Retinal pigment epithelial cell (primary cell): ENCODE measurements at regions not wholly inside any gene's neighbourhood (a gene's known extent, or its start where the extent isn't known, plus 50 kb on each side); places are given as distances from the start of the nearest gene placed in this dataset.

ENCODE experiments used
- DNase-seq: peaks from one replicate; pipeline ENCODE4 v3.0.0-alpha.2; 2010; ENCODE audit warnings: low read depth
- H3K4me3 ChIP-seq: 2 replicates; pipeline ENCODE4 v1.5.1; 2011; ENCODE audit warnings: mild to moderate bottlenecking, low read length, control low read depth, moderate library complexity
- CTCF ChIP-seq: conservative IDR thresholded peaks from 2 replicates; pipeline ENCODE4 v1.5.1; 2011; ENCODE audit warnings: low read depth, low read length, control low read depth, inconsistent platforms

DNA sequence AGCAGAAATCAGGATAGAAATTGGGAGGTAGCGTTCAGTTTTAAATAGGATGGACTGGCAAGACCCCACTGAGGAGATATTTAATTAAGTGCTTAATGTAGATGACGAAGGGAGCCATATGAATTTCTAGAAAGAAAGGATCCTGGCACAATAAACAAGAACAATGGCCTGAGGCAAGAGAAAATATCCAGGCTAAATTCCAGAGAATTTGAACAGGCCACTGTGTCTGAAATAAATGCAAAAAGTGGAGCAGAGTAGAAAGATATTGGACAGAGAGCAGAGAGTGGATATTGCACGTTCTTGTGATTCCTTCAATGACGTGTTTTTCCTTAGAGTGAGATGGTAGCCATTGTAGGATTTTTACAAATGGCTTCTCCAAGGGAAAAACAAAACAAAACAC, 1504.8 kb downstream of the C4orf33 start:
- DNase-seq: no peak
- no peak for TF ChIP-seq CTCF
- H3K4me3 ChIP-seq: no peak overlapping the region

DNA sequence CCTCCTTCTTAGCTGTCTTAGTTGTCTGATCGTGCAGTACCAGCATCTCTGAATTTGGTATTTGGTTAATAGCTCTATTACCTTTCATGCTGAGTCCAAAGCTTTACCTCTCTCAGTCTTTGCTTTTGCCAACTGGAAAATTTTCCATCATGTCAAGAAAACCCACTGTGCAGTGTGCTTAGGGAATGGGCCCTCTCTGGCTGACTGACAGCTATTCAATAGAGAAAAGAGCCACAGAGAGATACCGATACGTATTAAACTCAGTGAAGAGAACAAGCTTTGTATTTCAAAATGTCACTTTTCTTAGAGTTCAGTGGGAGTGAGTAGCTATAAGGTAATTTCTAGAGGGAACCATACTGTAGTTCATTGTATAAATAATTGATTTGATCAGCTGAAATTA, 1507.1 kb downstream of the C4orf33 start:
- TF ChIP-seq CTCF: no peak
- H3K4me3 ChIP-seq: no peak overlapping the region
- DNase-seq: no peak

- DNase-seq: no peak
- no peak for TF ChIP-seq CTCF
- H3K4me3 ChIP-seq: no peak overlapping the region
These were observed 1512.2 kb downstream of the C4orf33 start for GRCh38 chr4:130608121-130608520.

DNA sequence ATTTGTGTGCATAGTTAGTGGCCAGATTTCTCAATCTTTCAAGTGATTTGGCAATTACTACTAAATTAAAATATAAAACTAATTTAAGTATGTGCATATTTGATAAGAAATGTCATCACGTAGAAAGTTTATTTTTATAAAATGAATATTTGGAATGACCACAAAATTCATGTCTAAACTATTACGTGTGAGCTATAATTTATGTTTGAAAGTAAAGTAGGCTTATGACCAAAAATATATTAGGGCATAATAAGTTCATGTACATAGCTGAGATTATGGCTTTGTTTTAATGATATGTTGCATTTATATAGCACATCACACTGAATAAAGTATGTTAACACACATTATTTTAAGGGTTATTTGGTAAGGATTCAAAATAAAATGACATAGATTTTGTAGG, 1532.6 kb downstream of the C4orf33 start:
- TF ChIP-seq CTCF: no peak
- no peak for DNase-seq
- no peak overlapping the region for H3K4me3 ChIP-seq

- no peak for TF ChIP-seq CTCF
These were observed 1537.0 kb downstream of the C4orf33 start for GRCh38 chr4:130632731-130633604.

GRCh38 chr4:130636486-130636885, 1540.5 kb downstream of the C4orf33 start:
- TF ChIP-seq CTCF: no peak
- H3K4me3 ChIP-seq: no peak overlapping the region
- no peak for DNase-seq

More at GRCh38 chr4:130632731-130633604, 1537.0 kb downstream of the C4orf33 start:
- no peak for DNase-seq
- H3K4me3 ChIP-seq: no peak overlapping the region

- DNase-seq: no peak
- no peak for TF ChIP-seq CTCF
- H3K4me3 ChIP-seq: no peak overlapping the region
These were observed 1544.6 kb downstream of the C4orf33 start for GRCh38 chr4:130640592-130640991.
